ENCODE measurements at regions not wholly inside any gene's neighbourhood (a gene's known extent, or its start where the extent isn't known, plus 50 kb on each side); places are given as distances from the start of the nearest gene placed in this dataset.

GRCh38 chr20:51269671-51270070 is 246.8 kb upstream of the KCNG1 start:
- DNase-seq (ENCODE audit: low read depth): no peak
- H3K4me3 ChIP-seq (ENCODE audit: low read length): no peak overlapping the region
- TF ChIP-seq, protein P1, sequence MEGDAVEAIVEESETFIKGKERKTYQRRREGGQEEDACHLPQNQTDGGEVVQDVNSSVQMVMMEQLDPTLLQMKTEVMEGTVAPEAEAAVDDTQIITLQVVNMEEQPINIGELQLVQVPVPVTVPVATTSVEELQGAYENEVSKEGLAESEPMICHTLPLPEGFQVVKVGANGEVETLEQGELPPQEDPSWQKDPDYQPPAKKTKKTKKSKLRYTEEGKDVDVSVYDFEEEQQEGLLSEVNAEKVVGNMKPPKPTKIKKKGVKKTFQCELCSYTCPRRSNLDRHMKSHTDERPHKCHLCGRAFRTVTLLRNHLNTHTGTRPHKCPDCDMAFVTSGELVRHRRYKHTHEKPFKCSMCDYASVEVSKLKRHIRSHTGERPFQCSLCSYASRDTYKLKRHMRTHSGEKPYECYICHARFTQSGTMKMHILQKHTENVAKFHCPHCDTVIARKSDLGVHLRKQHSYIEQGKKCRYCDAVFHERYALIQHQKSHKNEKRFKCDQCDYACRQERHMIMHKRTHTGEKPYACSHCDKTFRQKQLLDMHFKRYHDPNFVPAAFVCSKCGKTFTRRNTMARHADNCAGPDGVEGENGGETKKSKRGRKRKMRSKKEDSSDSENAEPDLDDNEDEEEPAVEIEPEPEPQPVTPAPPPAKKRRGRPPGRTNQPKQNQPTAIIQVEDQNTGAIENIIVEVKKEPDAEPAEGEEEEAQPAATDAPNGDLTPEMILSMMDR (conservative IDR thresholded peaks at IDR 0.05; ENCODE audit: low read length): no peak

DNA sequence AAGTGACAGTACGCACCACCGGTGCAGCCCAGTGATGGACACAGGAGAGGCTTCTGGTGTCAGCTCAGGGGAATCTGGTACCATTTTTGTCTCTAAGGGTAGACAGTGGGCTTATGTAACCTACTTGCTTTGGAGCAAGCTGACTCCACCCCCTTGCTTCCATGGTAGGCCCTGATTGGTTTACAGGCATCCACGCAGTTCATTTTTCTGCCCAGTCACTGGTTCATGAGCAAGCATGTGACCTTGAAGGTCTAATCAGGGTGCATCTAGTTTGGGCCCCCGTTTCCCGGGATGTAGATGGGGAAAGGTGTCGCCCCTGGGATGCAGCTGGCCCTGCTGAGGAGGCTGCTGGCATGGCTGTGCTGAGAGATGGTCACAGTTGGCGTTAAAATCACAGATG is 244.8 kb upstream of the KCNG1 start:
- no peak for DNase-seq (ENCODE audit: low read depth)
- TF ChIP-seq, protein P1 (conservative IDR thresholded peaks at IDR 0.05; ENCODE audit: low read length): no peak
- H3K4me3 ChIP-seq (ENCODE audit: low read length): no peak overlapping the region

DNA sequence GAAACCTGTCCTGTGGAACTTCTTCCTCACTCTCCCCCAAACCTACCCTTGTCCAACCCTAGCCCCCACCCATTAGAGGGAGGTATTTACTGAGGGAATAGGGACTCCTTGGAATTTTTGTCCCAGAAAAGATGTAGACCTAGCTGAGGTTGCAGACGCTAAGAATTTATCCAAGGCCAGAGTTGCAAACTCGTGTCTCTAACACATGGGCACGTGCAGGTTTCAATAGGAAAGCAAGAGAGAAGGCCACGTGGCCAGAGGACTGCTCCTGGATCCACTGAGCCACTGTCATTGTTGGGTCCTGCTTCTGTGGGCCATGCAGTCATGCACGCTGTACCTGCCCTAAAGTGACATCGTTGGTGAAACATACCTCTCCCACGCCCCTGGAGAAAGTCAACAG is 243.4 kb upstream of the KCNG1 start:
- TF ChIP-seq, protein P1 (conservative IDR thresholded peaks at IDR 0.05; ENCODE audit: low read length): no peak
- H3K4me3 ChIP-seq (ENCODE audit: low read length): no peak overlapping the region
- no peak for DNase-seq (ENCODE audit: low read depth)

DNA sequence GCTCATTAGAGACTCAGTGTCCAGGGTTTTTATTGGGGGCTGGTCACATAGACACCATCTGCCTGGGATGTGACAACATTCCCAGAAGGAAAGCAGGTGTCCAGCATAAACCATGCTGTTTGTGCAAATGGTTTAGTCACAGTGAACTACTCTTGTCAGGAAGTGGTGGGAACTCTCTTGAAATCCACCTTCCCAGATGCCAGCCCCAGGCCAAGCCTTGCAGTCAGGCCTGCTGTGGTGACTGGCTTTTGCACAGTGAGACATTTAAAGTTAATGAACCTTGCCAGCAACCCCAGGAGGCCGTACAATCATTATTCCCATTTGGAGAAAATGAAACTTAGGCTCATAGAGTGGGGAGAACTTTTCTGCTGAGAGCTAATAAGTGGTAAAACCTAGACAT is 242.5 kb upstream of the KCNG1 start:
- TF ChIP-seq, protein P1 (conservative IDR thresholded peaks at IDR 0.05; ENCODE audit: low read length): no peak
- no peak overlapping the region for H3K4me3 ChIP-seq (ENCODE audit: low read length)
- DNase-seq (ENCODE audit: low read depth): no peak

DNA sequence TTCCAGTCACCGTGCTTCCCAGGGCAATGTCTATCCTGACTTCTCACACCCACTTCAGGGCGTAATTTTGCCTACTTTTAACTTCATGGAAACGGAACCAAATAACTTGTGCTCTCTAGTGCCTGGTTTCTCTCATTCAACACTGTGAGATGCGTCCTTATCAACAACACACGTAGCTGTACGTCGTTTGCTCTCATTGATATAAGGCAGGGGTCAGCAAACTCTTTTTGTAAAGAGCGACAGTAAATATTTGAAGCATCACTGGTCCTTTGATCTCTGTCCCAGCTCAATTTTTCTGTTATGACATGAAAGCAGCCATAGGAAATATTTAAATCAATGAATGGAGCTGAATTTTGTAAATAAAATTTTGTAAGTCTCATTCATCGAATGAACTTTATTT is 239.3 kb upstream of the KCNG1 start:
- DNase-seq (ENCODE audit: low read depth): no peak
- TF ChIP-seq, protein P1 (conservative IDR thresholded peaks at IDR 0.05; ENCODE audit: low read length): no peak
- no peak overlapping the region for H3K4me3 ChIP-seq (ENCODE audit: low read length)

DNA sequence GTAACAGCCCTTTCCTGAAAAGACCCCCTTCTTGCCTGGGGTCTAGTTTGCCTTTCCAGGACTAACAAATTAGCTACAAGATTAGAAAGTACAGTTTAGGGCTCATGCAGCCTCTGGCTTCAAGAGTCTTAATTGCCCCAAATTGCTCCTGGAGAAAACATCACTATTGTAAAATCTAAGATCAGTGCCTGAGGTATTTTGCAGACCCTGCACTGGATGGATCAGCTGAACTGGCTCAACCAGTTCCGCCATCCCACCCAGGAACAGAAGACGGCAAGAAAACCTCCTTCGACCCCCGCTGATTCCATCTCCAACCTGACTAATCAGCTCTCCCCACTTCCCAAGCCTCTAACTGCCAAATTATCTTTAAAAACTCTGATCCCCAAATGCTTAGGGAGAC is 236.5 kb upstream of the KCNG1 start:
- DNase-seq (ENCODE audit: low read depth): no peak
- no peak overlapping the region for H3K4me3 ChIP-seq (ENCODE audit: low read length)
- TF ChIP-seq, protein P1 (conservative IDR thresholded peaks at IDR 0.05; ENCODE audit: low read length): no peak

DNA sequence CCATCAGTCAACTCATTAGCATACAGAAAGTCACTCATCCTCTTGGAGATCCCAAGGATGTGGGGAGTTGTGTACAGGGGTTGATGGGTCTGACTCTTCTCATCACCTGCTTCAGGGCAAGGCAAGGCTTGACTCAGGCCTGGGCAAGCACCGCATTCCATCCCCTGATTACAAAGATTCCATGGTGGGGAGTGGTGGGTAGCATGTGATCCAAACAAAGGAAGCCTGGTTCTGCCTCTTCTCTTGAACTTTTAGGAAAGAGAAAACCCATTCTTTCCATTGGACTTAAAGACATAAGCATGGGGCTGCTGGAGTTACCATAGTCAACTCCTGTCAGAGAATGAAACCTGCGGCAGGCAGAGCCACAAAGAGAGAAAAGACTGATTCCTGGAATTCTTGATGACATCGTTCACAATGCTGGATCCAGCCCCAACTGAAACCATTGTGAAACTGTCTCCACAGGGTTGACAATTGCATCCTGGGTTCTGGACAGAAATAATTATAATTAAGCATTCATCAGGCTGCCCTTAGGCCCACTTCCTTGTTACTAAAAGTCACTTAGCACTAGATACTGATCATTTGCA is 235.8 kb upstream of the KCNG1 start:
- TF ChIP-seq, protein P1 (conservative IDR thresholded peaks at IDR 0.05; ENCODE audit: low read length): no peak
- DNase-seq (ENCODE audit: low read depth): peak; percentile 34
- no peak overlapping the region for H3K4me3 ChIP-seq (ENCODE audit: low read length)
